OCI-LY1 (cell line): ENCODE measurements at regions not wholly inside any gene's neighbourhood (a gene's known extent, or its start where the extent isn't known, plus 50 kb on each side); places are given as distances from the start of the nearest gene placed in this dataset.

Source experiments
- CTCF ChIP-seq: fragments of 200-600 bp; sonication (generic), shearing (Covaris generic); IDR thresholded peaks from 2 replicates; pipeline ENCODE4 v1.5.1; 2017; ENCODE audit warnings: mild to moderate bottlenecking, antibody characterized with exemption, low read length, moderate library complexity, mixed read lengths
- EZH2 ChIP-seq: fragments of 200-600 bp; sonication (generic), shearing (Covaris generic); IDR thresholded peaks from 2 replicates; pipeline ENCODE4 v1.8.0; 2017; ENCODE audit warnings: borderline replicate concordance, mixed run types, mild to moderate bottlenecking, antibody characterized with exemption, low read length, moderate library complexity, mixed read lengths

- TF ChIP-seq CTCF (no peak), EZH2 (no peak)
These were observed 458.0 kb upstream of the HS6ST1 start for GRCh38 chr2:128776461-128777195.
